DOHH2 (cell line): ENCODE measurements at regions not wholly inside any gene's neighbourhood (a gene's known extent, or its start where the extent isn't known, plus 50 kb on each side); places are given as distances from the start of the nearest gene placed in this dataset.

Source experiments
- EZH2phosphoT487 ChIP-seq: fragments of 200-600 bp; sonication (generic); IDR thresholded peaks from 2 replicates; pipeline ENCODE4 v1.6.1; 2017; ENCODE audit warnings: borderline replicate concordance, mild to moderate bottlenecking, antibody characterized with exemption, low read length, moderate library complexity, mixed read lengths
- TF ChIP-seq, protein P1 (sequence below): fragments of 200-600 bp; sonication (generic); IDR thresholded peaks from one replicate; pipeline ENCODE4 v1.5.1; 2014; ENCODE audit warnings: antibody characterized with exemption, mild to moderate bottlenecking, low read depth, low read length; ENCODE audit not compliant: poor library complexity, severe bottlenecking

DNA sequence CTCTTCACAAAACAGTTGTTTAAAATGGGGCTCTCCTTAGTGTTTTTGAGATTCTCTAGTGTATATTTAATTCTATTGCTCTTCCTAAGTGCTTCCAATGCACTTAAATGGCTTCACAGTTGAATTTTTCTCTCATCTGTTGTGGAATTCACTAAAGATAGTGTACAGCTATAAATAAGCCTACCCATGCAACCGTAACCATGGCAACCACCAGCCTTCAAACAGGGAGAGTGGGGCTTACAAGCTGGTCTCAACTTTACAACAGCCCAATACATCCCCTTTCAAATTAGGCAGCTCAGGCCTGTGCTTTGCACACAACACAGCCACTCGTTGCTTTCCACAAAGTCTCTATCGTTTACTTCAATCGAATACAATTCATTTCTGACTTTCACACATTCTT is 144.0 kb upstream of the PLPPR1 start:
- TF ChIP-seq, protein P1, sequence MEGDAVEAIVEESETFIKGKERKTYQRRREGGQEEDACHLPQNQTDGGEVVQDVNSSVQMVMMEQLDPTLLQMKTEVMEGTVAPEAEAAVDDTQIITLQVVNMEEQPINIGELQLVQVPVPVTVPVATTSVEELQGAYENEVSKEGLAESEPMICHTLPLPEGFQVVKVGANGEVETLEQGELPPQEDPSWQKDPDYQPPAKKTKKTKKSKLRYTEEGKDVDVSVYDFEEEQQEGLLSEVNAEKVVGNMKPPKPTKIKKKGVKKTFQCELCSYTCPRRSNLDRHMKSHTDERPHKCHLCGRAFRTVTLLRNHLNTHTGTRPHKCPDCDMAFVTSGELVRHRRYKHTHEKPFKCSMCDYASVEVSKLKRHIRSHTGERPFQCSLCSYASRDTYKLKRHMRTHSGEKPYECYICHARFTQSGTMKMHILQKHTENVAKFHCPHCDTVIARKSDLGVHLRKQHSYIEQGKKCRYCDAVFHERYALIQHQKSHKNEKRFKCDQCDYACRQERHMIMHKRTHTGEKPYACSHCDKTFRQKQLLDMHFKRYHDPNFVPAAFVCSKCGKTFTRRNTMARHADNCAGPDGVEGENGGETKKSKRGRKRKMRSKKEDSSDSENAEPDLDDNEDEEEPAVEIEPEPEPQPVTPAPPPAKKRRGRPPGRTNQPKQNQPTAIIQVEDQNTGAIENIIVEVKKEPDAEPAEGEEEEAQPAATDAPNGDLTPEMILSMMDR = no peak
- TF ChIP-seq EZH2phosphoT487 = no peak
